Activated CD4-positive, alpha-beta T cell treated with anti-CD3 and anti-CD28 coated beads, Interleukin-2, amount 10 ng/mL, durations not matched to agents 7 days and 5 days (primary cell): ENCODE measurements at regions not wholly inside any gene's neighbourhood (a gene's known extent, or its start where the extent isn't known, plus 50 kb on each side); places are given as distances from the start of the nearest gene placed in this dataset.

Source experiments
- CTCF ChIA-PET: fragments of 350-600 bp; sonication (Branson Sonifier 250); formaldehyde crosslinking; loops from one replicate; lab custom pipeline; 2021; ENCODE audit warnings: antibody characterized with exemption; lab: Charles Lee
- POLR2A ChIA-PET: fragments of 350-600 bp; sonication (Branson Sonifier 250); formaldehyde crosslinking; loops from one replicate; lab custom pipeline; 2021; ENCODE audit warnings: antibody characterized with exemption; lab: Charles Lee
- DNase-seq: peaks from one replicate; pipeline ENCODE4 v3.0.0-alpha.2; 2020
- H3K27ac Mint-ChIP-seq: one replicate; pipeline ENCODE4 v1.8.0; 2021; ENCODE audit warnings: mild to moderate bottlenecking, moderate library complexity, mixed read lengths
- H3K27me3 Mint-ChIP-seq: one replicate; pipeline ENCODE4 v1.8.0; 2021; ENCODE audit warnings: mixed read lengths
- H3K36me3 Mint-ChIP-seq: one replicate; pipeline ENCODE4 v1.8.0; 2021; ENCODE audit warnings: low read depth, mixed read lengths
- H3K4me1 Mint-ChIP-seq: one replicate; pipeline ENCODE4 v1.8.0; 2021; ENCODE audit warnings: mixed read lengths
- H3K4me3 Mint-ChIP-seq: one replicate; pipeline ENCODE4 v1.8.0; 2021; ENCODE audit warnings: mild to moderate bottlenecking, moderate library complexity, mixed read lengths
- H3K9me3 Mint-ChIP-seq: one replicate; pipeline ENCODE4 v1.8.0; 2021; ENCODE audit warnings: mixed read lengths

- Mint-ChIP-seq H3K27ac (no peak overlapping the region), H3K27me3 (no peaks in the 10 kb centered on the region), H3K4me3 (no peak overlapping the region), H3K36me3 (no peaks in the 10 kb centered on the region), H3K4me1 (no peaks in the 10 kb centered on the region), H3K9me3 (no peaks in the 10 kb centered on the region)
- ChIA-PET POLR2A (no interaction called here), CTCF (no interaction called here)
- DNase-seq: no peak
Observed at GRCh38 chr18:39496986-39497385, 1931.4 kb upstream of the CELF4 start.

DNA sequence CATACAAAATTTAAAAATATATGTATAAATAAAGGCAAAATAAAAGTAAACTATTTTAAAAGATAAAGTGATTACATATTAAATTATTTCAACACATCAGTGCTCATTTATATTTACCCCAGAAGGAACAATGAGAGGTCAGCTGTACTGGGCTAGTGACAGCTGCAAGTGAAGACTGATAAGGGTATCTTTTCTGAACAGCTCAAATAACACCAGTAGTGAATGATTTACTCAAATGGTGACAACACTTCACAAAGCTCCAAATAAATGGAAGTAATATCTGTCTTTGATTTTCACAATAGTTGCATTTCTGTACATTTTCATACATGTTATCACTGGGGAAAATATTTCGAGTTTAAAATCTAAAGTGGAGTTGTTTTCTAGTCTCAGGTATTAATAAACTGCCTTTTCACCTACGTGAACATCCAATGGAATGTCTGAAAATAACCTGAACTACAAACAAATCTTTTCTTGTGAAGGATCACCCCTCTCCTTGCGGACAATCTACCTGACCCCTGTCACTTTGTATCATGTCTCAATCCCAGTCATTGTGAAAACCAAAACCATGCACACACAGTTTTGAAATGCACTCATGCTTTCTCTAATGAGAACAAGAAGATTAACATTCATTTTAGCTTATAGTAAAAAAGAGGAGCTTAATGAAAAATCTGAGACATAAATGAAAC is 1928.8 kb upstream of the CELF4 start:
- H3K27ac Mint-ChIP-seq: no peak overlapping the region
- POLR2A ChIA-PET: no interaction called here
- H3K27me3 Mint-ChIP-seq: no peaks in the 10 kb centered on the region
- no peaks in the 10 kb centered on the region for H3K9me3 Mint-ChIP-seq
- no peaks in the 10 kb centered on the region for H3K36me3 Mint-ChIP-seq
- CTCF ChIA-PET: interaction anchor here (0.6 to 0.8 kb wide), 2 partner anchors 45 to 1430 kb away, joined by 3 to 4 read pairs; no protein-coding TSS in a partner anchor
- no peak overlapping the region for H3K4me3 Mint-ChIP-seq
- DNase-seq: no peak
- no peaks in the 10 kb centered on the region for H3K4me1 Mint-ChIP-seq

- Mint-ChIP-seq H3K4me3 (no peak overlapping the region), H3K9me3 (no peaks in the 10 kb centered on the region), H3K36me3 (no peaks in the 10 kb centered on the region), H3K27ac (no peak overlapping the region), H3K4me1 (no peaks in the 10 kb centered on the region), H3K27me3 (no peaks in the 10 kb centered on the region)
- no peak for DNase-seq
- POLR2A ChIA-PET: no interaction called here
- CTCF ChIA-PET: no interaction called here
Observed at GRCh38 chr18:39491408-39491807, 1925.8 kb upstream of the CELF4 start.

GRCh38 chr18:39489431-39489830 is 1923.8 kb upstream of the CELF4 start:
- no peak for DNase-seq
- no peak overlapping the region for H3K27ac Mint-ChIP-seq
- CTCF ChIA-PET: no interaction called here
- H3K4me3 Mint-ChIP-seq: no peak overlapping the region
- H3K9me3 Mint-ChIP-seq: no peaks in the 10 kb centered on the region
- H3K4me1 Mint-ChIP-seq: no peaks in the 10 kb centered on the region
- POLR2A ChIA-PET: no interaction called here
- no peaks in the 10 kb centered on the region for H3K36me3 Mint-ChIP-seq
- no peaks in the 10 kb centered on the region for H3K27me3 Mint-ChIP-seq

DNA sequence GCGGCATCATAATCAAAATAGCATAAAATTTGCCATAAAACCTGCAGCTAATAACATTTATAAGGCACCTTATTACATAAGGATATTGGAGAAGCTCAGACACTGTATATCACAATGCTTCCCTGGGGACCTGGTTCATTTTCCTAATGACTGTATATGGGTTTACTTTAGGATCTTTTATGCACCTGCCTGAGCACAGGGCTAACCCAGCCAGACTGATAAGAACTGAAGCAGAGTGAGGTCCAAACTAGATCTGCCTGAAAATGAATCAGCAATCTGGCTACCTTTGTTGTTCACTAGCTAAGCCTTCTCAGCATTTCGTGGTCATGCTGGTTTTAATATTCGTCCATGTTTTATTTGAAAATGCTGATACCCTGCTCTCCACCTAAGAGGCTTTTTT is 1922.3 kb upstream of the CELF4 start:
- POLR2A ChIA-PET: no interaction called here
- DNase-seq: no peak
- H3K36me3 Mint-ChIP-seq: no peaks in the 10 kb centered on the region
- no peaks in the 10 kb centered on the region for H3K9me3 Mint-ChIP-seq
- CTCF ChIA-PET: no interaction called here
- H3K27me3 Mint-ChIP-seq: no peaks in the 10 kb centered on the region
- H3K4me1 Mint-ChIP-seq: no peaks in the 10 kb centered on the region
- H3K4me3 Mint-ChIP-seq: no peak overlapping the region
- H3K27ac Mint-ChIP-seq: no peak overlapping the region

DNA sequence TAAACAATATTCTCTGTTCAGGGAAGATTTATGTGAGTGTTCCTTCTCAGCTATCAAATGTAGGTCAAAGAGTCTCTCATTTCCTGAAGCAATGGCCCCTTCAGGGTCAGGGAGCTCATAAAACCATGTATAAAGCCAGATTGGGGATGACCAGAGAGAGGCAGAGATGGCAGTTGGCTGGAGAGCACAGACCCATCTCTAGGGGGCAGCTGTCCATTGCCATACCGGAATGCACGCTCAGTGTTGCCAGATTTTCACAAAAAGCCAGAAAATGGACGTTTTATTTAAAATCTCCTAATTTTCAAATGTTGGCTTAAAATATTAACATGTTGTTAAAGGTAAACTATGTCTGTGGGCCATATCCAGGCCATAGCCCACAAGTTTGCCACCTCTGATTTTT is 1920.7 kb upstream of the CELF4 start:
- Mint-ChIP-seq H3K9me3 (no peaks in the 10 kb centered on the region), H3K27me3 (no peaks in the 10 kb centered on the region), H3K4me1 (no peaks in the 10 kb centered on the region), H3K36me3 (no peaks in the 10 kb centered on the region), H3K4me3 (no peak overlapping the region), H3K27ac (no peak overlapping the region)
- ChIA-PET POLR2A (no interaction called here), CTCF (no interaction called here)
- DNase-seq: no peak

DNA sequence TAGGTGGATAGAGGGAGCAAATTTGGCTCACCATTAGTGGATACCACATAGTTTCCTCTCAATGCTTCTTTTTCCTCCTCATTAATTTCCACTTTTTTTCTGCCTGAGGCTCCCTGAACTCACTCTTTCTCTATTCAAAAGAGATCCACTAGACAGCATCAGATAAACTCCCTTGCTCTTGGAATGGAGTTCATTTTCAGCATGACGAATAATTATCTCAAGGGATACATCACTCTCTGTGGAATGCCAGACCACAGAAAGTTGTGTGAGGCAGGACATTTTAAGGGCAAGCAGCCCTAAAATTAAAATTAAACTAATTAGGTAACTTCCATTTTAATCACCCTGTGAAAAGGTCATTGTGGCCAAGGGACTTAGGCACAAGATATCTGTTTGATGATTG is 1920.1 kb upstream of the CELF4 start:
- Mint-ChIP-seq H3K4me1 (no peaks in the 10 kb centered on the region), H3K27me3 (no peaks in the 10 kb centered on the region), H3K27ac (no peak overlapping the region), H3K9me3 (no peaks in the 10 kb centered on the region), H3K36me3 (no peaks in the 10 kb centered on the region), H3K4me3 (no peak overlapping the region)
- DNase-seq: no peak
- CTCF ChIA-PET: no interaction called here
- POLR2A ChIA-PET: no interaction called here

DNA sequence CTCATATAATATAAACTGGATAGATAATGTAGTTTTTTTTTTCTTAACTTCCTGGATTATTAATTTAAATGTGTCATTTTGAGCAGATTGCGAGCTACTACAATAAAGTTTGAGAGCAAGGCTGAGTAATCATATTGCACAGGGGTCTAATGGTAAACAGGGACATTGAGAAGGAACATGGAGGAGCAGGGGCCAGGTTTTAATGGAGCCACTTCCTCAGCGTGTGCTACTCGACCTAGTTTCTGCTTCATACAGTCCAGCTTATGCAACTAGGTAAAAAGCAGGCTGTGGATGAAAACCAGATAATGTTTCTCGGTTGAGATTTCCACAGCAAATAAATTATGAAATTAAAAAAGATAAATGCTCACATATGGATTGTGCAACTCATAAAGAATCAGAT is 1915.7 kb upstream of the CELF4 start:
- H3K4me3 Mint-ChIP-seq: no peak overlapping the region
- POLR2A ChIA-PET: no interaction called here
- no peak for DNase-seq
- CTCF ChIA-PET: no interaction called here
- H3K27me3 Mint-ChIP-seq: no peaks in the 10 kb centered on the region
- H3K36me3 Mint-ChIP-seq: no peaks in the 10 kb centered on the region
- H3K9me3 Mint-ChIP-seq: peaks cover 2% of the 10 kb centered on the region
- no peak overlapping the region for H3K27ac Mint-ChIP-seq
- no peaks in the 10 kb centered on the region for H3K4me1 Mint-ChIP-seq

GRCh38 chr18:39480494-39481195 is 1915.0 kb upstream of the CELF4 start:
- ChIA-PET CTCF (no interaction called here), POLR2A (no interaction called here)
- Mint-ChIP-seq H3K36me3 (no peaks in the 10 kb centered on the region), H3K4me1 (no peaks in the 10 kb centered on the region), H3K27me3 (no peaks in the 10 kb centered on the region), H3K27ac (no peak overlapping the region), H3K9me3 (peaks cover 2% of the 10 kb centered on the region), H3K4me3 (no peak overlapping the region)
- DNase-seq: no peak

- peaks cover 3% of the 10 kb centered on the region for H3K9me3 Mint-ChIP-seq
- H3K36me3 Mint-ChIP-seq: no peaks in the 10 kb centered on the region
- POLR2A ChIA-PET: no interaction called here
- no peak overlapping the region for H3K4me3 Mint-ChIP-seq
- no peak overlapping the region for H3K27ac Mint-ChIP-seq
- CTCF ChIA-PET: no interaction called here
- no peaks in the 10 kb centered on the region for H3K27me3 Mint-ChIP-seq
- H3K4me1 Mint-ChIP-seq: no peaks in the 10 kb centered on the region
- DNase-seq: no peak
Observed at GRCh38 chr18:39464006-39464405, 1898.4 kb upstream of the CELF4 start.

- ChIA-PET CTCF (no interaction called here), POLR2A (no interaction called here)
- H3K27ac Mint-ChIP-seq: no peak overlapping the region
- no peaks in the 10 kb centered on the region for H3K27me3 Mint-ChIP-seq
- no peak for DNase-seq
- H3K4me1 Mint-ChIP-seq: no peaks in the 10 kb centered on the region
- H3K9me3 Mint-ChIP-seq: peaks cover 3% of the 10 kb centered on the region
- H3K4me3 Mint-ChIP-seq: no peak overlapping the region
- no peaks in the 10 kb centered on the region for H3K36me3 Mint-ChIP-seq
Observed at GRCh38 chr18:39462436-39462835, 1896.8 kb upstream of the CELF4 start.

DNA sequence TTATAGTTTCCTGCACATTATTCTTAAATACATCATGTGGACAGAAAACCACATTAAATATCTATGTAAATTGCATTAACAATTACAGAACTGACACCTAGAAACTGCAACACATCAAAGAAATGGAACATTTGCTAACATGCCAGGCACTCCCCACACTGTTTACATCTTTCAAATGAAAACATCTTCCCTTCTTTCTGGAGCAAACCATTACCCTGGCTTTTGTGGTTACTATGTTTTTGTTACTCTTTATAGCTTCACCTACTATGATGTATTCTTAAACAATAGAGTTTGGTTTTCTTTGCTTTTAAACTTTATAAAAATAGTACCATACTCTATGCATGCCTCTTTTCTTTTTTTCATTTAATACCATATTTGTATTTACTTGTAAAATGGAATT is 1894.5 kb upstream of the CELF4 start:
- H3K36me3 Mint-ChIP-seq: no peaks in the 10 kb centered on the region
- no peak overlapping the region for H3K27ac Mint-ChIP-seq
- no peak overlapping the region for H3K4me3 Mint-ChIP-seq
- H3K27me3 Mint-ChIP-seq: no peaks in the 10 kb centered on the region
- POLR2A ChIA-PET: no interaction called here
- H3K9me3 Mint-ChIP-seq: peaks cover 3% of the 10 kb centered on the region
- no peak for DNase-seq
- no peaks in the 10 kb centered on the region for H3K4me1 Mint-ChIP-seq
- CTCF ChIA-PET: no interaction called here

GRCh38 chr18:39455285-39455684 is 1889.7 kb upstream of the CELF4 start:
- no peak for DNase-seq
- Mint-ChIP-seq H3K4me1 (peaks cover 9% of the 10 kb centered on the region), H3K27me3 (no peaks in the 10 kb centered on the region), H3K9me3 (no peaks in the 10 kb centered on the region), H3K4me3 (no peak overlapping the region), H3K36me3 (no peaks in the 10 kb centered on the region), H3K27ac (no peak overlapping the region)
- CTCF ChIA-PET: no interaction called here
- POLR2A ChIA-PET: no interaction called here

GRCh38 chr18:39454866-39455265 is 1889.3 kb upstream of the CELF4 start:
- no peaks in the 10 kb centered on the region for H3K36me3 Mint-ChIP-seq
- ChIA-PET CTCF (no interaction called here), POLR2A (no interaction called here)
- no peaks in the 10 kb centered on the region for H3K9me3 Mint-ChIP-seq
- DNase-seq: no peak
- H3K4me1 Mint-ChIP-seq: peaks cover 9% of the 10 kb centered on the region
- no peak overlapping the region for H3K27ac Mint-ChIP-seq
- H3K4me3 Mint-ChIP-seq: no peak overlapping the region
- H3K27me3 Mint-ChIP-seq: no peaks in the 10 kb centered on the region
